ENCODE measurements at regions not wholly inside any gene's neighbourhood (a gene's known extent, or its start where the extent isn't known, plus 50 kb on each side); places are given as distances from the start of the nearest gene placed in this dataset.

GRCh38 chr19:30074096-30074495 is 132.1 kb downstream of the URI1 start:
- H3K9me3 ChIP-seq (ENCODE audit: control insufficient read depth, low read length), result no peaks in the 10 kb centered on the region
- H3K4me3 ChIP-seq (ENCODE audit: insufficient read depth, low read depth, low read length), result no peak overlapping the region
- peaks cover 8% of the 10 kb centered on the region for H3K4me1 ChIP-seq (ENCODE audit: control insufficient read depth, insufficient read depth, low read length)
- H3K27me3 ChIP-seq (ENCODE audit: control insufficient read depth, insufficient read depth, low read length, poor library complexity, severe bottlenecking), result peaks cover 4% of the 10 kb centered on the region
- H3K27ac ChIP-seq (ENCODE audit: insufficient read depth, low read depth, low read length, poor library complexity, severe bottlenecking), result no peak overlapping the region
- no peaks in the 10 kb centered on the region for H3K36me3 ChIP-seq (ENCODE audit: control insufficient read depth, insufficient read depth, low read length)
- 89 to 90% methylated on average over 7 of the region's 7 CpGs for WGBS, 2 experiments

GRCh38 chr19:30074741-30075715 is 133.0 kb downstream of the URI1 start:
- no peak overlapping the region for H3K4me3 ChIP-seq (ENCODE audit: insufficient read depth, low read depth, low read length)
- no peaks in the 10 kb centered on the region for H3K36me3 ChIP-seq (ENCODE audit: control insufficient read depth, insufficient read depth, low read length)
- WGBS, 2 experiments, result 93 to 96% methylated on average over 11 to 12 of the region's 12 CpGs

GRCh38 chr19:30076101-30076551 is 134.1 kb downstream of the URI1 start:
- WGBS, 2 experiments, result 79 to 82% methylated on average over 8 to 11 of the region's 11 CpGs
- no peaks in the 10 kb centered on the region for H3K9me3 ChIP-seq (ENCODE audit: control insufficient read depth, low read length)
- H3K4me1 ChIP-seq (ENCODE audit: control insufficient read depth, insufficient read depth, low read length), result no peaks in the 10 kb centered on the region
- H3K27ac ChIP-seq (ENCODE audit: insufficient read depth, low read depth, low read length, poor library complexity, severe bottlenecking), result no peak overlapping the region
- no peak overlapping the region for H3K4me3 ChIP-seq (ENCODE audit: insufficient read depth, low read depth, low read length)
- no peaks in the 10 kb centered on the region for H3K36me3 ChIP-seq (ENCODE audit: control insufficient read depth, insufficient read depth, low read length)
- peaks cover 4% of the 10 kb centered on the region for H3K27me3 ChIP-seq (ENCODE audit: control insufficient read depth, insufficient read depth, low read length, poor library complexity, severe bottlenecking)

More at GRCh38 chr19:30074741-30075715, 133.0 kb downstream of the URI1 start:
- Histone ChIP-seq H3K9me3 (ENCODE audit: control insufficient read depth, low read length) (no peaks in the 10 kb centered on the region), H3K27ac (ENCODE audit: insufficient read depth, low read depth, low read length, poor library complexity, severe bottlenecking) (no peak overlapping the region), H3K27me3 (ENCODE audit: control insufficient read depth, insufficient read depth, low read length, poor library complexity, severe bottlenecking) (peaks cover 4% of the 10 kb centered on the region), H3K4me1 (ENCODE audit: control insufficient read depth, insufficient read depth, low read length) (peaks cover 6% of the 10 kb centered on the region)

- Histone ChIP-seq H3K36me3 (ENCODE audit: control insufficient read depth, insufficient read depth, low read length) (no peaks in the 10 kb centered on the region), H3K9me3 (ENCODE audit: control insufficient read depth, low read length) (no peaks in the 10 kb centered on the region), H3K27me3 (ENCODE audit: control insufficient read depth, insufficient read depth, low read length, poor library complexity, severe bottlenecking) (peaks cover 3% of the 10 kb centered on the region), H3K4me1 (ENCODE audit: control insufficient read depth, insufficient read depth, low read length) (no peaks in the 10 kb centered on the region), H3K4me3 (ENCODE audit: insufficient read depth, low read depth, low read length) (no peak overlapping the region), H3K27ac (ENCODE audit: insufficient read depth, low read depth, low read length, poor library complexity, severe bottlenecking) (no peak overlapping the region)
- 94 to 95% methylated on average over 14 of the region's 14 CpGs for WGBS, 2 experiments
Measured at GRCh38 chr19:30076751-30077670, 135.0 kb downstream of the URI1 start.

- Histone ChIP-seq H3K4me3 (ENCODE audit: insufficient read depth, low read depth, low read length) (no peak overlapping the region), H3K36me3 (ENCODE audit: control insufficient read depth, insufficient read depth, low read length) (no peaks in the 10 kb centered on the region), H3K9me3 (ENCODE audit: control insufficient read depth, low read length) (no peaks in the 10 kb centered on the region), H3K27ac (ENCODE audit: insufficient read depth, low read depth, low read length, poor library complexity, severe bottlenecking) (no peak overlapping the region), H3K27me3 (ENCODE audit: control insufficient read depth, insufficient read depth, low read length, poor library complexity, severe bottlenecking) (no peaks in the 10 kb centered on the region), H3K4me1 (ENCODE audit: control insufficient read depth, insufficient read depth, low read length) (no peaks in the 10 kb centered on the region)
- WGBS, 2 experiments, result 92% methylated on average over 10 of the region's 10 CpGs
Measured at GRCh38 chr19:30077851-30078355, 135.9 kb downstream of the URI1 start.

- H3K36me3 ChIP-seq (ENCODE audit: control insufficient read depth, insufficient read depth, low read length), result no peaks in the 10 kb centered on the region
- no peaks in the 10 kb centered on the region for H3K4me1 ChIP-seq (ENCODE audit: control insufficient read depth, insufficient read depth, low read length)
- no peaks in the 10 kb centered on the region for H3K27me3 ChIP-seq (ENCODE audit: control insufficient read depth, insufficient read depth, low read length, poor library complexity, severe bottlenecking)
- no peak overlapping the region for H3K27ac ChIP-seq (ENCODE audit: insufficient read depth, low read depth, low read length, poor library complexity, severe bottlenecking)
- H3K9me3 ChIP-seq (ENCODE audit: control insufficient read depth, low read length), result no peaks in the 10 kb centered on the region
- WGBS, 2 experiments, result 88 to 91% methylated on average over 5 of the region's 5 CpGs
- no peak overlapping the region for H3K4me3 ChIP-seq (ENCODE audit: insufficient read depth, low read depth, low read length)
Measured at GRCh38 chr19:30078381-30078910, 136.4 kb downstream of the URI1 start.

GRCh38 chr19:30079200-30079599 is 137.2 kb downstream of the URI1 start:
- H3K27ac ChIP-seq (ENCODE audit: insufficient read depth, low read depth, low read length, poor library complexity, severe bottlenecking), result no peak overlapping the region
- 92 to 94% methylated on average over 4 of the region's 4 CpGs for WGBS, 2 experiments
- no peaks in the 10 kb centered on the region for H3K27me3 ChIP-seq (ENCODE audit: control insufficient read depth, insufficient read depth, low read length, poor library complexity, severe bottlenecking)
- H3K4me1 ChIP-seq (ENCODE audit: control insufficient read depth, insufficient read depth, low read length), result no peaks in the 10 kb centered on the region
- H3K4me3 ChIP-seq (ENCODE audit: insufficient read depth, low read depth, low read length), result no peak overlapping the region
- no peaks in the 10 kb centered on the region for H3K36me3 ChIP-seq (ENCODE audit: control insufficient read depth, insufficient read depth, low read length)
- H3K9me3 ChIP-seq (ENCODE audit: control insufficient read depth, low read length), result no peaks in the 10 kb centered on the region

- no peaks in the 10 kb centered on the region for H3K27me3 ChIP-seq (ENCODE audit: control insufficient read depth, insufficient read depth, low read length, poor library complexity, severe bottlenecking)
- H3K4me1 ChIP-seq (ENCODE audit: control insufficient read depth, insufficient read depth, low read length), result no peaks in the 10 kb centered on the region
- H3K4me3 ChIP-seq (ENCODE audit: insufficient read depth, low read depth, low read length), result no peak overlapping the region
- H3K9me3 ChIP-seq (ENCODE audit: control insufficient read depth, low read length), result no peaks in the 10 kb centered on the region
- no peaks in the 10 kb centered on the region for H3K36me3 ChIP-seq (ENCODE audit: control insufficient read depth, insufficient read depth, low read length)
- WGBS, 2 experiments, result 84 to 87% methylated on average over 6 of the region's 6 CpGs
- H3K27ac ChIP-seq (ENCODE audit: insufficient read depth, low read depth, low read length, poor library complexity, severe bottlenecking), result no peak overlapping the region
Measured at GRCh38 chr19:30082168-30082567, 140.1 kb downstream of the URI1 start.

GRCh38 chr19:30082611-30083010 is 140.6 kb downstream of the URI1 start:
- no peaks in the 10 kb centered on the region for H3K4me1 ChIP-seq (ENCODE audit: control insufficient read depth, insufficient read depth, low read length)
- H3K4me3 ChIP-seq (ENCODE audit: insufficient read depth, low read depth, low read length), result no peak overlapping the region
- H3K36me3 ChIP-seq (ENCODE audit: control insufficient read depth, insufficient read depth, low read length), result no peaks in the 10 kb centered on the region
- no peaks in the 10 kb centered on the region for H3K27me3 ChIP-seq (ENCODE audit: control insufficient read depth, insufficient read depth, low read length, poor library complexity, severe bottlenecking)
- no peak overlapping the region for H3K27ac ChIP-seq (ENCODE audit: insufficient read depth, low read depth, low read length, poor library complexity, severe bottlenecking)
- H3K9me3 ChIP-seq (ENCODE audit: control insufficient read depth, low read length), result no peaks in the 10 kb centered on the region
- 94 to 95% methylated on average over 5 of the region's 5 CpGs for WGBS, 2 experiments

All from ectodermal cell (in vitro differentiated cells).